ENCODE measurements at regions not wholly inside any gene's neighbourhood (a gene's known extent, or its start where the extent isn't known, plus 50 kb on each side); places are given as distances from the start of the nearest gene placed in this dataset.

DNA sequence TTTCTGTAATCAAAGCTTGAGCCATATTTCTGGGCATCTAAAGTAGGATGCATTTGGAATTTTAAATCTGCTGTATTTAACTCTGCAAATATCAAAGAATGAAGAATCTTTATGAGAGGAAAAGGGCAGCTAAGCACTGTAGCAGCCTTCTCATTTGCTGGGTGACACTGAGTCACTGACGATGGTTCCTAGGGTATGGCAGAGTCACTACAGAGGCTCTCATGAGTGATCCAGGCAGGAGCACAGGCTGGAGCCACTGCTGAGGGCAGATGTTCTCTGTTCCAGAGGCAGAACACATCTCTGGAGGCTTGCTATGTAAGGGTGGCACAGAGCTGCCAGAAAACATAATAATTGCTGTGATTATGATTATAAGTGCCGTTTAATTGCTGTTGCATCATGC, 340.7 kb upstream of the HTR2A start:
- Histone ChIP-seq H3K4me1 (no peaks in the 10 kb centered on the region), H3K9me3 (no peaks in the 10 kb centered on the region), H3K36me3 (no peaks in the 10 kb centered on the region), H3K27ac (no peak overlapping the region), H3K27me3 (no peaks in the 10 kb centered on the region), H3K4me3 (no peak overlapping the region)
- intact Hi-C loops (cut with DNase I), result no loop called here
- TF ChIP-seq CTCF (IDR thresholded peaks at IDR 0.05), result no peak
- DNase-seq (ENCODE audit: extremely low spot score in 2 of 2), result no peak

DNA sequence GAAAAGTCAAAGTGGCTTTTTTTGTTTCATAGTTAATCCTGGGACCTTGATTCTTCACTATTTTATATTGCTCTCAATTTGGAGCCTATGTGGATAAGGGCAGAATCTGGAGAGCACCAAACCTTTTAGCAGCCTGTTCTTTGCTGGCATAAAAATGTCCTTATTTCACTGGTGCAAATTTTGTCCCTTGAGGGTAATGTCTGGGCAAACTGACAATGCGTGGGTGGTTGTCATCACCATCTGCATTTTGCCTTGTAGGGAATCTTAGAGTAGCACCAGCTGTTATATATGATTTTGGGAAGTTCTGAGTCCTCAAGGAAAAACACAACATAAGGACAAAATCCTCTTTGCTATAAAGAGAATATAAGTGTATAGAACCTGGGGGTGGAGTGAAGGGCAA, 336.9 kb upstream of the HTR2A start:
- intact Hi-C loops (cut with DNase I), result no loop called here
- no peaks in the 10 kb centered on the region for H3K27me3 ChIP-seq
- no peak for TF ChIP-seq POLR2AphosphoS5 (IDR thresholded peaks at IDR 0.05; ENCODE audit: insufficient read depth in 1 of 2, low read depth in 1 of 2)
- TF ChIP-seq POLR2A (IDR thresholded peaks at IDR 0.05), result no peak
- no peaks in the 10 kb centered on the region for H3K36me3 ChIP-seq
- H3K9me3 ChIP-seq, result no peaks in the 10 kb centered on the region
- H3K4me3 ChIP-seq, result no peak overlapping the region
- no peak overlapping the region for H3K27ac ChIP-seq
- DNase-seq (ENCODE audit: extremely low spot score in 2 of 2), result no peak
- H3K4me1 ChIP-seq, result no peaks in the 10 kb centered on the region

- Histone ChIP-seq H3K4me3 (no peak overlapping the region), H3K27me3 (no peaks in the 10 kb centered on the region), H3K4me1 (no peaks in the 10 kb centered on the region), H3K27ac (no peak overlapping the region), H3K36me3 (no peaks in the 10 kb centered on the region), H3K9me3 (no peaks in the 10 kb centered on the region)
- TF ChIP-seq CTCF (IDR thresholded peaks at IDR 0.05), result no peak
- no peak for TF ChIP-seq POLR2AphosphoS5 (IDR thresholded peaks at IDR 0.05; ENCODE audit: insufficient read depth in 1 of 2, low read depth in 1 of 2)
- TF ChIP-seq POLR2A (IDR thresholded peaks at IDR 0.05), result no peak
- intact Hi-C loops (cut with DNase I), result no loop called here
- DNase-seq (ENCODE audit: extremely low spot score in 2 of 2), result no peak
These were observed 335.7 kb upstream of the HTR2A start for GRCh38 chr13:47232516-47232915.

GRCh38 chr13:47230155-47230554, 333.3 kb upstream of the HTR2A start:
- H3K36me3 ChIP-seq, result no peaks in the 10 kb centered on the region
- intact Hi-C loops (cut with DNase I), result no loop called here
- TF ChIP-seq POLR2A (IDR thresholded peaks at IDR 0.05) (no peak), POLR2AphosphoS5 (IDR thresholded peaks at IDR 0.05; ENCODE audit: insufficient read depth in 1 of 2, low read depth in 1 of 2) (no peak), CTCF (IDR thresholded peaks at IDR 0.05) (no peak)

DNA sequence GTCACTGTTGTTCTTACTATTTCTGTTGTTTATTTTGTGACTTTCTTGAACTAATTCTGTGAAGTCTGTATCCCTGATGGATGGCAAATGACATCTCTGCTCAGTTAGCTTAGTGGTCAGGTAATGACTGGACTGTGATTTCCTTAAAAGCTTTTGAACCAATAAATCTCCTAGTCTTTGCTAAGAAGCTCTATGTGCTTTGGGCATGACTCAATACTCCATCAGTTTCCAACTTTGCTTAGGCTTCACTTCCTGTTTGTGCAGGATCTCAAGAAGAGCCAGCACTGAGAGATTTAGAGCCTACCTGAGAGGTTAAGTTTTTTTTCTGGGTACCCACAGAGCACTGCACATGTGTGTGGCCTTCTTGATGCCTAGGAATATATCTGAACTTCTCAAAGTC, 329.7 kb upstream of the HTR2A start:
- Histone ChIP-seq H3K9me3 (no peaks in the 10 kb centered on the region), H3K4me3 (no peak overlapping the region), H3K27me3 (no peaks in the 10 kb centered on the region), H3K36me3 (no peaks in the 10 kb centered on the region), H3K4me1 (no peaks in the 10 kb centered on the region), H3K27ac (no peak overlapping the region)
- TF ChIP-seq CTCF (IDR thresholded peaks at IDR 0.05) (no peak), POLR2A (IDR thresholded peaks at IDR 0.05) (no peak), POLR2AphosphoS5 (IDR thresholded peaks at IDR 0.05; ENCODE audit: insufficient read depth in 1 of 2, low read depth in 1 of 2) (no peak)
- intact Hi-C loops (cut with DNase I), result no loop called here
- DNase-seq (ENCODE audit: extremely low spot score in 2 of 2), result no peak

More at GRCh38 chr13:47230155-47230554, 333.3 kb upstream of the HTR2A start:
- Histone ChIP-seq H3K4me1 (no peaks in the 10 kb centered on the region), H3K9me3 (no peaks in the 10 kb centered on the region), H3K27me3 (no peaks in the 10 kb centered on the region), H3K4me3 (no peak overlapping the region), H3K27ac (no peak overlapping the region)
- DNase-seq (ENCODE audit: extremely low spot score in 2 of 2), result no peak

Data from vagina (tissue), 2 donors.